Spleen (tissue), 7 donors: ENCODE measurements at regions not wholly inside any gene's neighbourhood (a gene's known extent, or its start where the extent isn't known, plus 50 kb on each side); places are given as distances from the start of the nearest gene placed in this dataset.

Source experiments
- POLR2A ChIP-seq, 3 donors: fragments of 450-650 bp; IDR thresholded peaks; one replicate each; pipeline ENCODE4 v1.5.1; 2017; ENCODE audit warnings: antibody characterized with exemption in 3 of 3, mild to moderate bottlenecking in 1 of 3
- POLR2AphosphoS5 ChIP-seq, 3 donors: sonication (generic); formaldehyde crosslinking; IDR thresholded peaks; one replicate each; pipeline ENCODE4 v1.5.1; 2017; ENCODE audit warnings: antibody characterized with exemption in 3 of 3
- TF ChIP-seq, protein P1 (sequence below), 11 experiments: fragments of 200-600 bp in 7 of 11; fragments of 450-650 bp in 4 of 11; sonication (generic) in 4 of 11; IDR thresholded peaks in 8 of 11; conservative IDR thresholded peaks in 3 of 11; 1 replicate in 7 of 11; 2 replicates in 4 of 11; pipeline versions ENCODE4 v1.4.0 to v1.8.0; 2016 to 2021; ENCODE audit warnings: antibody characterized with exemption in 11 of 11, inconsistent platforms in 4 of 11, mild to moderate bottlenecking in 1 of 11
- donor health status: DM: no; HTN: no; CAD: no; lungs with moderate emphysema.
- donor health status: DM: no; HTN: no; CAD: no.
- donor health status: DM: no; HTN: no; CAD: no.

DNA sequence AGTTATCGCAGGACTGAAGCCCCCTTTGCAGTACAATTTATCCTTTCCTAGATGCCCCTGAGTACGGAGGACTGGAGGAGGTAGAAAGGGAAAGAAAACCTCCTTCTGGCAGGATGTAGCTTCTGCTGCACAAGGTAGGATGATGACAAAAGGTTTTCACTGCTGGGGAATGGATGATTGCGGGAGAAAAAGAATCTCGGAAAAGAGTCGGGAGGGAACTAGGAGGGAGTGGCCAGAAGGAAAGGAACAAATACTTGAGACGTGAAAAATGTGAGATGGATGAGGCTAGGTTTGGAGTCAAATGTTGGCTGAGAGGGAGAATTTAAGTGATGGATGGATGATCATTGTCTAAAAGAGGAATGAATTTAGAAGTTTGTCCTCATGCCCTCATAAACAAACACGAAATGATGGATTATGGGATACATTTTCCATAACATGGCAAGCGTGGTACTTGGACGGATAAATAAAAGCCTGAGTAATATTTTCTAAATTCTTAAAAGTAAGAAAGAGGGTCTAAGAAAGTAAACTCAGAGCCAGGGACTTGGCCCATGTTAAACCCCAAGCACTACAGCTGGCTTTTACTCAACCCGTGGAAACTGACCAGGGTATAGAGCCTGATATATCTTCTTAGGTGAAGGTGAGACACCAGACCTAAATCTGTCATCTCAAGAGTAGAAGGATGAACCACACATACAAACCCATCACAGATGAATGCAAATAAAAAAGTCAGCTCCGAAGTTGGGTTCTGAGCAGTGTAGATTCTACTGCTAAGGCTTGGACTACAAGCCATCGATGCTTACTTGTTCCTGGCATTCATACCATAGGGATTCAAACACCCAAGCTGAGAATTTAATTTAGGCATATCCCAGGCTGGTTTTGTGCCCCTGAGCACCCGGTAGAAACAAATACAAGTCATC, 72.4 kb downstream of the HFE start:
- peak in 1 of 3 donors; percentile 74 for TF ChIP-seq POLR2AphosphoS5 (IDR thresholded peaks at IDR 0.05)
- peak in 2 of 3 donors; percentile 56 to 61 for TF ChIP-seq POLR2A (IDR thresholded peaks at IDR 0.05)
- TF ChIP-seq, protein P1, sequence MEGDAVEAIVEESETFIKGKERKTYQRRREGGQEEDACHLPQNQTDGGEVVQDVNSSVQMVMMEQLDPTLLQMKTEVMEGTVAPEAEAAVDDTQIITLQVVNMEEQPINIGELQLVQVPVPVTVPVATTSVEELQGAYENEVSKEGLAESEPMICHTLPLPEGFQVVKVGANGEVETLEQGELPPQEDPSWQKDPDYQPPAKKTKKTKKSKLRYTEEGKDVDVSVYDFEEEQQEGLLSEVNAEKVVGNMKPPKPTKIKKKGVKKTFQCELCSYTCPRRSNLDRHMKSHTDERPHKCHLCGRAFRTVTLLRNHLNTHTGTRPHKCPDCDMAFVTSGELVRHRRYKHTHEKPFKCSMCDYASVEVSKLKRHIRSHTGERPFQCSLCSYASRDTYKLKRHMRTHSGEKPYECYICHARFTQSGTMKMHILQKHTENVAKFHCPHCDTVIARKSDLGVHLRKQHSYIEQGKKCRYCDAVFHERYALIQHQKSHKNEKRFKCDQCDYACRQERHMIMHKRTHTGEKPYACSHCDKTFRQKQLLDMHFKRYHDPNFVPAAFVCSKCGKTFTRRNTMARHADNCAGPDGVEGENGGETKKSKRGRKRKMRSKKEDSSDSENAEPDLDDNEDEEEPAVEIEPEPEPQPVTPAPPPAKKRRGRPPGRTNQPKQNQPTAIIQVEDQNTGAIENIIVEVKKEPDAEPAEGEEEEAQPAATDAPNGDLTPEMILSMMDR (IDR thresholded peaks at IDR 0.05 in 8 of 11, conservative IDR thresholded peaks at IDR 0.05 in 3 of 11), result no peak
